ENCODE measurements at regions not wholly inside any gene's neighbourhood (a gene's known extent, or its start where the extent isn't known, plus 50 kb on each side); places are given as distances from the start of the nearest gene placed in this dataset.

DNA sequence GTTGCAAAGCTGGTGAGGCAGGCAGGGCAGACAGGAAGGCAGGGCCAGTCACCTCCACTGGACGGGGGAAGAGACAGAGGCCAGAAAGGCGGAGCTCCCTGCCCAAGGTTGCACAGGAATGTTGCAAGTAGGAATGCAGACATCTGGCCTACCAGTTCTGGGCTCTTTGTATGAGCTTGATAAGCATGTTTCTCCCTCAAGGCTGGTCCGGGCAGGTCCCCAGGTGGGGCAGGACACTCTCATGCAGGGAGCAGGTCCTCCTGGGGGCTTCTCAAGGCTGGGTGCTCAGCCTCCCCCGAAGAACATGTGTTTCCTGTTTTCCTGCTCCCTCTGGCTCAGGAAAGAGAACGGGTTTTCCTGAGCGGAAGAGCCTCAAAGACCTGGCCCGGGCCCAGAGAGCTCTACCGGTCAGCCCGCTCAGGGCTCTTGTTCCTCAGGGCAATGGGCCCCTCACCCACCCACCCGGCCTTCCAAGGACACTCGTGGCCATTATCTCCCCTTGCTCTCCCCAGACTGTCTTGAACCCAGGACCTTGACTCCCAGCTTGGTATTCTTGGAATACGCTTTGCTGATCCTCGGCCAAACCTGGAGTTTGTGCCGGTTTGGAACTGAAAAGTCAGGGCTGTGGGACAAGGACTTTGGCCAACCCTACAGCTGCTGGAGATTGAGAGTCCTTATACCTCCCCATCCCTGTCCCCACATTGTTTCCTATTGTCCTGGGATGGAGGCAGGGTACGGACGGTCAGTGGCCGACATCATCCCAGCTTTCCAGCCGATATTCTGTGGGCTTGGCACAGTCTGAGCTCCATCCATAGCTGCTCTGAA lies 87.7 kb upstream of the HAAO start:
- no peak overlapping the region for H3K27ac Mint-ChIP-seq
- no peak overlapping the region for H3K4me3 Mint-ChIP-seq
- H3K4me1 Mint-ChIP-seq, result peaks cover 5% of the 10 kb centered on the region
- POLR2A ChIA-PET, result no interaction called here
- H3K27me3 Mint-ChIP-seq, result no peaks in the 10 kb centered on the region
- CTCF ChIA-PET, result no interaction called here
- DNase-seq, result no peak
- no peaks in the 10 kb centered on the region for H3K36me3 Mint-ChIP-seq (ENCODE audit: low read depth)
- H3K9me3 Mint-ChIP-seq, result no peaks in the 10 kb centered on the region

DNA sequence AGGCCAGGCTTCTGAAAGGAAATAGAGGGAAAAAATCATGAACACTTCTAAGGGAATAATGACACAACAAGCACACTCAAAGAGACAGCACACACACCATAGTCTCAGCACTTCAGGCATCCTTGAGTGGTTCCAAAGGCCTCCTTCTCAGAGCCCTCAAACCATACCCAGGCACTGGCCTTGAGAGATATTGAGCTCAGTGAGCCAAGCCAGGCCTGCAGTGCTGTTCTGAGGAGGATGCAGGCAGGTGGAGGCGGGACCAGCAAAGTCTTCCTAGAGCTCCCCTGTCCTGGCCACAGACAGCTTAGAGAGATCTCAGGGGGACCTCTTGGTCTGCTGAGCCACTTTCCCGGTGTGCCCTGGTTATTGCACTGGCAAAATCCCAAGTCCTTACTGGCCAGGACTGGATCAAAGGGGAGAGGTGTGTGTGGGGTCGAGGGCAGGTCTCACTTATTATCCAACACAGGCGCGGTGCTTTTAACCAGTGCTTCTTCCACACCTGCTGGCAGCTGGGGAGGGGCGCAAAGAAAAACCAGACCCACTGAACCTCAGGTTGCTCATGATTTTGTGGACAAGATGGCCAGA lies 86.8 kb upstream of the HAAO start:
- no peaks in the 10 kb centered on the region for H3K27me3 Mint-ChIP-seq
- H3K27ac Mint-ChIP-seq, result no peak overlapping the region
- no peak for DNase-seq
- no peak overlapping the region for H3K4me3 Mint-ChIP-seq
- peaks cover 5% of the 10 kb centered on the region for H3K4me1 Mint-ChIP-seq
- ChIA-PET CTCF (interaction anchor here (0.9 to 1.2 kb wide), 2 partner anchors 20 to 518 kb away, joined by 3 read pairs; no protein-coding TSS in a partner anchor), POLR2A (no interaction called here)
- no peaks in the 10 kb centered on the region for H3K9me3 Mint-ChIP-seq
- H3K36me3 Mint-ChIP-seq (ENCODE audit: low read depth), result no peaks in the 10 kb centered on the region

- H3K4me1 Mint-ChIP-seq, result peaks cover 5% of the 10 kb centered on the region
- ChIA-PET CTCF (interaction anchor here (0.9 to 1.2 kb wide), 2 partner anchors 19 to 519 kb away, joined by 3 read pairs; no protein-coding TSS in a partner anchor), POLR2A (no interaction called here)
- no peaks in the 10 kb centered on the region for H3K27me3 Mint-ChIP-seq
- H3K9me3 Mint-ChIP-seq, result no peaks in the 10 kb centered on the region
- no peak for DNase-seq
- no peaks in the 10 kb centered on the region for H3K36me3 Mint-ChIP-seq (ENCODE audit: low read depth)
- H3K4me3 Mint-ChIP-seq, result no peak overlapping the region
- H3K27ac Mint-ChIP-seq, result no peak overlapping the region
These were observed 86.2 kb upstream of the HAAO start for GRCh38 chr2:42878581-42878980.

- ChIA-PET CTCF (interaction anchor here (0.5 to 1.5 kb wide), 5 partner anchors 10 to 435 kb away, joined by 3 to 4 read pairs (median 3); no protein-coding TSS in a partner anchor), POLR2A (no interaction called here)
- no peaks in the 10 kb centered on the region for H3K9me3 Mint-ChIP-seq
These were observed 85.6 kb upstream of the HAAO start for GRCh38 chr2:42877936-42878335.

GRCh38 chr2:42877511-42877910 lies 85.1 kb upstream of the HAAO start:
- Mint-ChIP-seq H3K27me3 (no peaks in the 10 kb centered on the region), H3K36me3 (ENCODE audit: low read depth) (no peaks in the 10 kb centered on the region), H3K4me1 (peaks cover 5% of the 10 kb centered on the region), H3K27ac (no peak overlapping the region), H3K9me3 (no peaks in the 10 kb centered on the region), H3K4me3 (no peak overlapping the region)
- ChIA-PET POLR2A (no interaction called here), CTCF (interaction anchor here (1.2 to 1.5 kb wide), 3 partner anchors 10 to 24 kb away, joined by 3 to 4 read pairs (median 3); no protein-coding TSS in a partner anchor)
- DNase-seq, result no peak

More at GRCh38 chr2:42877936-42878335, 85.6 kb upstream of the HAAO start:
- Mint-ChIP-seq H3K36me3 (ENCODE audit: low read depth) (no peaks in the 10 kb centered on the region), H3K4me3 (no peak overlapping the region), H3K4me1 (peaks cover 5% of the 10 kb centered on the region), H3K27ac (no peak overlapping the region), H3K27me3 (no peaks in the 10 kb centered on the region)
- no peak for DNase-seq

DNA sequence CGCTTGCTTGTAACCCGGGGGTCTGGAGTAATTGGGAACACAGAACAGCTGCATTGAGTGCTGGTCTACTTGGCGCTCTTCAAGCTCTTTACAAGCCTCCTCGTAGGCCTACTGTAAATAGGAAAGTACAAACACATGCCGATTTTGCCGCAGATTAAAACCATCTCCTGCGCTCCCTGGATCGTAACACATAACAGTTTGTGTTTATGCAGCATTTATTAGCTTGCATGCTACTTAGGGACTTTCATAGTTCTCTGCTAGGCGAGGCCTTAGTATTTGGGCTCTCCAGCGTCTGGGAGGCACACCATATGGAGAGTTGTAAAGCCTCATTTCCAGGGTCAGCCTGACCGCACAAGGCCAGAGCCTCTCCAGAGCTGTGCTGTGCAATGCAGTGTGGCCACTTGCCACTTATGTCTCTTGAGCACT lies 84.0 kb upstream of the HAAO start:
- no peak for DNase-seq
- no peak overlapping the region for H3K4me3 Mint-ChIP-seq
- POLR2A ChIA-PET, result no interaction called here
- no peaks in the 10 kb centered on the region for H3K9me3 Mint-ChIP-seq
- CTCF ChIA-PET, result interaction anchor here (0.5 kb wide), 1 partner anchor 337 kb away, joined by 4 read pairs; no protein-coding TSS in a partner anchor
- H3K27ac Mint-ChIP-seq, result no peak overlapping the region
- H3K36me3 Mint-ChIP-seq (ENCODE audit: low read depth), result no peaks in the 10 kb centered on the region
- peaks cover 3% of the 10 kb centered on the region for H3K4me1 Mint-ChIP-seq
- H3K27me3 Mint-ChIP-seq, result no peaks in the 10 kb centered on the region

DNA sequence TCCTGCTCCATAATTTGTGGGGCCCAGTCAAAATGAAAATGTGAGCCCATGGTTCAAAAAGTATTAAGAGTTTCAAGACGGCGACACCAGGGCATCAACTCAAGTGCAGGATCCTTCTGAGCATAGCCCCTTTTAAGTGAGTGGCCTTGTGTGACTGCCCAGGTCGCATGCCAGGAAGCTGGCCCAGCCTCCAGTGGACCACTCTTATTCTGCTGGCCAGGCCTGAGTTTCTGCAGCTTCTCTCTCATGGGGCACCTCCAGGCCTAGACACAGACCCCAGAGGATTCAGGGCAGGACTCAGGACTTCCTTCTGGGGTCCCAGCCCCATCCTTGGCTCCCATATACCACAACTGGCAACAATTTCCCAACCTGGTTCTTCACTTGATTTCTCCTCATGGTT lies 83.5 kb upstream of the HAAO start:
- H3K9me3 Mint-ChIP-seq, result no peaks in the 10 kb centered on the region
- no peak overlapping the region for H3K27ac Mint-ChIP-seq
- H3K4me1 Mint-ChIP-seq, result peaks cover 3% of the 10 kb centered on the region
- DNase-seq, result no peak
- no peak overlapping the region for H3K4me3 Mint-ChIP-seq
- H3K36me3 Mint-ChIP-seq (ENCODE audit: low read depth), result no peaks in the 10 kb centered on the region
- ChIA-PET CTCF (interaction anchor here (0.7 kb wide), 1 partner anchor 131 kb away, joined by 3 read pairs; no protein-coding TSS in a partner anchor), POLR2A (no interaction called here)
- no peaks in the 10 kb centered on the region for H3K27me3 Mint-ChIP-seq

GRCh38 chr2:42874949-42875801 lies 82.8 kb upstream of the HAAO start:
- POLR2A ChIA-PET, result no interaction called here

GRCh38 chr2:42872721-42873120 lies 80.3 kb upstream of the HAAO start:
- ChIA-PET POLR2A (no interaction called here), CTCF (no interaction called here)

More at GRCh38 chr2:42874949-42875801, 82.8 kb upstream of the HAAO start:
- peaks cover 3% of the 10 kb centered on the region for H3K4me1 Mint-ChIP-seq
- no peaks in the 10 kb centered on the region for H3K36me3 Mint-ChIP-seq (ENCODE audit: low read depth)
- no peak overlapping the region for H3K4me3 Mint-ChIP-seq
- DNase-seq, result no peak
- CTCF ChIA-PET, result interaction anchor here (0.6 to 1.2 kb wide), 4 partner anchors 10 to 132 kb away, joined by 3 to 4 read pairs (median 3); no protein-coding TSS in a partner anchor
- H3K27ac Mint-ChIP-seq, result no peak overlapping the region
- no peaks in the 10 kb centered on the region for H3K9me3 Mint-ChIP-seq
- no peaks in the 10 kb centered on the region for H3K27me3 Mint-ChIP-seq

GRCh38 chr2:42871372-42871771 lies 79.0 kb upstream of the HAAO start:
- DNase-seq, result no peak
- POLR2A ChIA-PET, result no interaction called here
- CTCF ChIA-PET, result no interaction called here

More at GRCh38 chr2:42872721-42873120, 80.3 kb upstream of the HAAO start:
- H3K4me3 Mint-ChIP-seq, result no peak overlapping the region
- H3K9me3 Mint-ChIP-seq, result peaks cover 7% of the 10 kb centered on the region
- DNase-seq, result no peak
- H3K27ac Mint-ChIP-seq, result no peak overlapping the region
- no peaks in the 10 kb centered on the region for H3K27me3 Mint-ChIP-seq
- H3K4me1 Mint-ChIP-seq, result no peaks in the 10 kb centered on the region
- peaks cover 5% of the 10 kb centered on the region for H3K36me3 Mint-ChIP-seq (ENCODE audit: low read depth)

DNA sequence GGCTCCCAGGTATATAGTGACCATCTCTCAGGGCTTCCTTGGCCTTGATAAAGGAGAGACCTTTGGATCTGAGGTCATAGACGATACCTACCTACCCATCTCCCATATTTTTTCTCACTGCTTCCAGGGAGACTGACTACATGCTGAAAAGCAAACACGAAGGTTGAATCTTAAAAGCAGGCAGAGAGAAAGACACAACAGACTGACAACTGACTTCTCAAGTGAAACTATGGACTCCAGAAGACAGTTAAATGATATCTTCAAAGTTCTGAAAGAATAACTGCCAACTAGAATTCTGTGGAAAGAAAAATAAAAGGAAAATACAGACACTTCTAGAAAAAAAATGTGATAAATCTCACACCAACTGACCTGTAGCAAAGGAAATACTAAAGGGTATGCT lies 76.5 kb upstream of the HAAO start:
- no peak for DNase-seq
- CTCF ChIA-PET, result no interaction called here
- POLR2A ChIA-PET, result no interaction called here

More at GRCh38 chr2:42871372-42871771, 79.0 kb upstream of the HAAO start:
- H3K27me3 Mint-ChIP-seq, result no peaks in the 10 kb centered on the region
- H3K36me3 Mint-ChIP-seq (ENCODE audit: low read depth), result peaks cover 5% of the 10 kb centered on the region
- H3K9me3 Mint-ChIP-seq, result peaks cover 7% of the 10 kb centered on the region
- H3K4me1 Mint-ChIP-seq, result no peaks in the 10 kb centered on the region
- H3K4me3 Mint-ChIP-seq, result no peak overlapping the region
- H3K27ac Mint-ChIP-seq, result no peak overlapping the region

DNA sequence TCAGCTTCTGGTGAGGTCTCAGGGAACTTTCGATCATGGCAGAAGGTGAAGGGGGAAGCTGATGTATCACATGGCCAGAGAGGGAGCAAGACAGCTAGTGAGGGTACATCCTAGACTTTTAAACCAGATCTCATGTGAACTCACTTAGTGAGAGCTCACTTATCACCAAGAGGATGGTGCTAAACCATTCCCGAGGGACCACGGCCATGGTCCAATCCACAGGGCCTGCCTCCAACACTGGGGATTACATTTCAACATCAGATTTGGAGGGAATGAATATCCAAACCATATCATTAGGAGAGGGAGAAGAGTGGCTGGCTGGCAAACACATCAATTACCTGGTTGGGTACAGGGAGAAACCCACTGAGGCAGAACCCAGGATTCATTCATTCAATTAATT lies 75.7 kb upstream of the HAAO start:
- peaks cover 5% of the 10 kb centered on the region for H3K36me3 Mint-ChIP-seq (ENCODE audit: low read depth)

More for the DNA sequence above, 76.5 kb upstream of the HAAO start:
- Mint-ChIP-seq H3K4me3 (no peak overlapping the region), H3K4me1 (no peaks in the 10 kb centered on the region), H3K27me3 (no peaks in the 10 kb centered on the region), H3K36me3 (ENCODE audit: low read depth) (peaks cover 5% of the 10 kb centered on the region), H3K27ac (no peak overlapping the region), H3K9me3 (peaks cover 7% of the 10 kb centered on the region)

More for the DNA sequence above, 75.7 kb upstream of the HAAO start:
- ChIA-PET CTCF (interaction anchor here (1.1 kb wide), 1 partner anchor 9 kb away, joined by 4 read pairs; no protein-coding TSS in a partner anchor), POLR2A (no interaction called here)
- no peak overlapping the region for H3K27ac Mint-ChIP-seq
- DNase-seq, result no peak
- H3K4me1 Mint-ChIP-seq, result no peaks in the 10 kb centered on the region
- H3K27me3 Mint-ChIP-seq, result no peaks in the 10 kb centered on the region
- peaks cover 7% of the 10 kb centered on the region for H3K9me3 Mint-ChIP-seq
- H3K4me3 Mint-ChIP-seq, result no peak overlapping the region
